LoVo (cell line): ENCODE measurements at regions not wholly inside any gene's neighbourhood (a gene's known extent, or its start where the extent isn't known, plus 50 kb on each side); places are given as distances from the start of the nearest gene placed in this dataset.
A peak's percentile ranks its signal among the peaks of the same experiment; 100 is the strongest.

ENCODE experiments used
- DNase-seq: peaks from one replicate; pipeline ENCODE4 v3.0.0-alpha.2; 2016; ENCODE audit warnings: low spot score

DNA sequence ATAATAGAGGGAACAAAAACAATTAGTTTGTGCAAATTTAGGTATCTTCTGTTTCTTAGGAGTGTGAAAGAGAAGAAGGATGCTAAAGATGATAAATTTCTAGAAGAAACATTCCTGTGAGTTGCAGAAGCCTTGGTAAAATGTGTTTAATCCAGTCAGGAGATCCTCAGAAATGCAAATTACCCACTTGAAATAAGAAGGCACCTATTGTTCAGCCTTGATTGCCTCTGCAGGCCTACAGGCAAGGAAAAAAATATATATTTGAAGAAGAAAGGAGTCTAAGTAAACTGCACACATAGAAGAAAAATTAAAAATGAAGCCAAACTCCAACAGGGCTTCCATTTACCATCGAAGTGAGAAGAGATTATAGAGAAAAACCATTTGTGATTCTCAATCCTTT, 51.0 kb upstream of the LHX8 start:
- DNase-seq: no peak

DNA sequence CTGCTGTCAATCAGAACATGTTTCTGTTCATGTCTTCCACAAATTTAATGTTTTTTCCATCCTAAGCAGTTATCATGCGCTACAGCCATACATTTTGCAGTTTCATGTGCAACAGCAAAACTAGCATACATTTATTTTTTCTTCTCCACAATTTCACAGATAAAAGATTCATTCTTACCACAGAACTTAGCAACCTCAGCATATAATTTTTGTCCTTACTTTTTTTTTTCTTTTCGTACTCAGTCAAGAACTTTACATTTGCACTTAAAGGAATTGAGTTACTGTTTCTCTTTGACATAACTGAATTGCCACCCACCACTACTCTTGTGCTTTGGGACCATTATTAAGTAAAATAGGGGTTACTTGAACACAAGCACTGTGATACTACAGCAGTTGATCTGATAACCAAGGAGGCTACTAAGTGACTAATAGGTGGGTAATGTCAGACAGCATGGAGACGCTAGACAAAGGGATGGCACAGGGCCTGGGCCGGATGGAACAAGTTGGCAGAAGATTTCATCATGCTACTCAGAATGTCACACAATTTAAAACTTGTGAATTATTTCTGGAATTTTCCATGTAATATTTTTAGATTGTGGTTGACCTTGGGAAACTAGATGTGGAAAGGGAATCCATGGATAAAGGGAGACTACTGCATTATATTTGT, 50.2 kb upstream of the LHX8 start:
- DNase-seq: peak; percentile 5
